Activated T-helper 2 cell treated with anti-CD3 and anti-CD28 coated beads, Interferon-gamma antibody, Interleukin-2, Interleukin-4, amounts not matched to agents 10 μg/mL and 5 μg/mL and 100 μg/mL, durations not matched to agents 14 hours and 24 hours and 36 hours (primary cell): ENCODE measurements at regions not wholly inside any gene's neighbourhood (a gene's known extent, or its start where the extent isn't known, plus 50 kb on each side); places are given as distances from the start of the nearest gene placed in this dataset.

ENCODE experiments used
- DNase-seq: peaks from one replicate; pipeline ENCODE4 v3.0.0; 2021; ENCODE audit warnings: low spot score
- H3K27ac Mint-ChIP-seq: one replicate; pipeline ENCODE4 v1.8.0; 2021; ENCODE audit warnings: mixed read lengths
- H3K27me3 Mint-ChIP-seq: one replicate; pipeline ENCODE4 v1.8.0; 2021; ENCODE audit warnings: low read depth, mixed read lengths
- H3K36me3 Mint-ChIP-seq: one replicate; pipeline ENCODE4 v1.8.0; 2021; ENCODE audit warnings: low read depth, mixed read lengths
- H3K4me1 Mint-ChIP-seq: one replicate; pipeline ENCODE4 v1.8.0; 2021; ENCODE audit warnings: low read depth, mixed read lengths
- H3K4me3 Mint-ChIP-seq: one replicate; pipeline ENCODE4 v1.8.0; 2021; ENCODE audit warnings: low read depth, mild to moderate bottlenecking, moderate library complexity, mixed read lengths
- H3K9me3 Mint-ChIP-seq: one replicate; pipeline ENCODE4 v1.8.0; 2021; ENCODE audit warnings: mixed read lengths
- intact Hi-C: fragments of 100-400 bp; cut with micrococcal nuclease; formaldehyde crosslinking; loops from one replicate; pipeline ENCODE4 v1.15.1; 2023

DNA sequence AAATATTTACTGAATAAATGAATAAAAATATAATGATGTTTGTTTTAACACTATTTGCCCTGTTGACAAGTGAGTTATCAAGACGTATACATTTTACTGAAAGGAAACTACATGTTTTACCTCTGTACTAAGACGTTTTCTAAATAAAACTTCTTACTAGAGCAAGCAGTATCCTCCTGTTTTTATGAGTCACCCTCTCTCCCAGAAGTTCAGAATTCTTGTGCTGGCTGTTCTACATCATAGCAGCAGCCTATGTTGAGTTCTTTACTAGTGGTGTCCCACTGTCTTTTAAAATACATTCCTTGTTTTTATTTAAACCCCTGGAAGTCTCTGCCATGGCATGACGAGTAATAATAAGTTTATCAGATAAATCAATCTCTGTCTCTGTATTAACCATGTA lies 297.4 kb downstream of the CALCRL start:
- Mint-ChIP-seq H3K9me3 (peaks cover 12% of the 10 kb centered on the region), H3K27ac (no peak overlapping the region), H3K27me3 (no peaks in the 10 kb centered on the region), H3K4me3 (no peak overlapping the region), H3K4me1 (no peaks in the 10 kb centered on the region), H3K36me3 (no peaks in the 10 kb centered on the region)
- intact Hi-C loops, result no loop called here
- no peak for DNase-seq

DNA sequence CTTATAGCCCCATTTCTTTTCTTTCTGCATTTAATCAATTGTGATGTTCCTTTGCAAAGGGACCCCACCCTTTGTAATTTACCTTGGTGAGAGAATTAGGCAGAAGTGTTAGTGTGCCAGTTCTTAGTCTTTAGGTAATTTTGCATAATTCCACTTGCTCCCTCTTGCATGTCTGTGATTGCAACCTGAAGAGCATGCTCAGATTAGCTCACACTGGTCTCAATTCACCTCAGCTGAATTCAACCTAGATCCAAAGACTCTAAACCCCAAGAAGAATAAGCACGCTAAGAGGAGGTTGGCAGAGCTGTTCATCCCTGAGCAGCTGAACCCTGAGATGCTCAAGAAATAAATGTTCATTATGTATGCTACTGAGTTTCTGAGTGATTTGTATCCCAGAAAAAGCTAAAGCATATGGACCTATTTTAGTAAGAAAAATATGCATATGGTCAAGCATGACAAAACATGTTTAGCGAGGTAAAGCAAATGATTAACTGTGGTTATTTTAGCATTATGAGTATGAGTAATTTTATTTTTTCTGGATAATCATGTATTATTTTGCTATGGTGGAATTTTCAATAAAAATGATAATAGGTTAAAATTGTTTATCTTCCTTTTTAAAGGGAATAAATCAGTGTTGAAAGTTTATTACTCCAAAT lies 299.2 kb upstream of the ZSWIM2 start:
- intact Hi-C loops, result no loop called here
- H3K27me3 Mint-ChIP-seq, result no peaks in the 10 kb centered on the region
- no peak overlapping the region for H3K27ac Mint-ChIP-seq
- no peaks in the 10 kb centered on the region for H3K4me1 Mint-ChIP-seq
- H3K4me3 Mint-ChIP-seq, result no peak overlapping the region
- no peaks in the 10 kb centered on the region for H3K36me3 Mint-ChIP-seq
- no peaks in the 10 kb centered on the region for H3K9me3 Mint-ChIP-seq
- DNase-seq, result no peak

DNA sequence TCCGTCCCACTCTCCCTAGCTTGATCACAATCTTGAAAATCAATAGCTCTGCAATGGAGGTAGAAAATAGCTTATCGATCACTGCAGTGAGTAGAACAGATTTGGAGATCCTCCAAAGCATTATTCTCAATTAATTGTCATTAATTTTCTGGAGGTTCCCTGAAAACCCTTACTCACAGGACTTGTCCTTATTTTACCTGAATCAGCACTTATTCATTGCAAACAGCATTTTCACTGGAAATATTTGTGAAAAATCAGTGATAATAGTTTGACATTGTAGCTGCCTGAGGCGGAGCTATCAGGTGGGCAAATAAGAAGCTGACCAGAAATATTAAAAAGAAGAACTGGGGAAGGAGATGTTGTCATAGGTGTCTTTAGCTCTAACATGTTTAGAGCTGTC lies 294.6 kb upstream of the ZSWIM2 start:
- DNase-seq, result no peak
- no peaks in the 10 kb centered on the region for H3K4me1 Mint-ChIP-seq
- no peak overlapping the region for H3K4me3 Mint-ChIP-seq
- H3K36me3 Mint-ChIP-seq, result no peaks in the 10 kb centered on the region
- intact Hi-C loops, result no loop called here
- H3K27ac Mint-ChIP-seq, result no peak overlapping the region
- no peaks in the 10 kb centered on the region for H3K27me3 Mint-ChIP-seq
- H3K9me3 Mint-ChIP-seq, result no peaks in the 10 kb centered on the region

DNA sequence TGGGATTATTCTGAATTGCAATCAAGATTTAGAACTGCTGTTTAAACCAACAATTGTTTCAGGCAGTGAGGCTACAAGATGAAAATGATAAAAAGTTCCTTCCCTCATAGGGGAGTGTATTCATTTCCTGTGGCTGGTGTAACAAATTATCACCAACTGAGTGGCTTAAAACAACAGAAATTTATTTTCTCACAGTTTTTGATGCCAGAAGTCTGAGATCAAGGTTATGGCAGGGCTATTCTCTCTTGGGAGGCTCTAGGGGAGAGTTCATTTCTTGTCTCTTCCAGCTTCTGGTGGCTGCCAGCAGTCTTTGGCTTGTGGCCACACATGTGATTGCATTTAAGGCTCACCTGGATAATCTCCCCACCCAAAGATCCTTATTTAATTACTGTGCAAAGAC lies 290.5 kb upstream of the ZSWIM2 start:
- H3K27ac Mint-ChIP-seq, result no peak overlapping the region
- no peak overlapping the region for H3K4me3 Mint-ChIP-seq
- no peak for DNase-seq
- no peaks in the 10 kb centered on the region for H3K27me3 Mint-ChIP-seq
- no peaks in the 10 kb centered on the region for H3K4me1 Mint-ChIP-seq
- H3K36me3 Mint-ChIP-seq, result no peaks in the 10 kb centered on the region
- intact Hi-C loops, result no loop called here
- no peaks in the 10 kb centered on the region for H3K9me3 Mint-ChIP-seq

DNA sequence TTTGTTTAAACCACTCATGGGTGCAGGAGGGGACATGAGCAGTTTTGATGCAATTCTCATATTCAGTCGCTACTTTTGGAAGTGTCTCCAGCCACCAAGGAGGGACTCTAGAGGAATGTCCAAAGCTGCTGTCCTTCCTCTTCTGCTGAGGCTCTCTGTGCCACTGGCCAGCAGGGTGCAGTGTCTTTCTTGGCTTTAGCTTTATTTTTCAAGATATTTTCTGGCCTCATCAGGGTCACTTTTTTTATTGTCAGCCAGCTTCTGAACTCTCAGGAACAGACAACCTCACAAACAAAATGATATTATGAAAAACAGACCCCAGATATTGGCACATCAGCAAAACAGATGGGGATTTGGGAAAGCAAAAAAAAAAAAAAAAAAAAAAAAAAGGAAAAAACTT lies 289.3 kb upstream of the ZSWIM2 start:
- Mint-ChIP-seq H3K4me1 (no peaks in the 10 kb centered on the region), H3K27ac (no peak overlapping the region), H3K4me3 (no peak overlapping the region), H3K27me3 (no peaks in the 10 kb centered on the region), H3K36me3 (no peaks in the 10 kb centered on the region), H3K9me3 (no peaks in the 10 kb centered on the region)
- DNase-seq, result no peak
- intact Hi-C loops, result no loop called here

DNA sequence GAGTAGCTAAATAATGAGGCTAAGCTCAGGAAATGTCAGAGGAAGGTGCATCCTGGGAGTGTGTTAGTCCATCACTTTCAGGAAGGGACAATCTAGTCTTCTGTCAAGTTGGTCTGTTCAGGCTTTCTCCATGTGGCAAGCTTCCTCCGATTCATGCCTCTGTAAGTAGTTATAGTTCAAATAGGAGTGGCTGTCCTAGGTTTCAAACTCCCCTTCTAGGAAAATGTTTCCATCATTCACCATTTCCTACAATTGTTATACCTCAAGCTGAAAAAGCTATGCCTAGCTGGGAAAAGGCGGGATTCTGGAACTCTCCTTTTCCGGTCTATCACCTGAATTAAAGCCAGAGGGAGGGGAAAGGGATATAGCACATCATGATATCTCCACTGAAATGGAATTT lies 287.7 kb upstream of the ZSWIM2 start:
- intact Hi-C loops, result no loop called here

DNA sequence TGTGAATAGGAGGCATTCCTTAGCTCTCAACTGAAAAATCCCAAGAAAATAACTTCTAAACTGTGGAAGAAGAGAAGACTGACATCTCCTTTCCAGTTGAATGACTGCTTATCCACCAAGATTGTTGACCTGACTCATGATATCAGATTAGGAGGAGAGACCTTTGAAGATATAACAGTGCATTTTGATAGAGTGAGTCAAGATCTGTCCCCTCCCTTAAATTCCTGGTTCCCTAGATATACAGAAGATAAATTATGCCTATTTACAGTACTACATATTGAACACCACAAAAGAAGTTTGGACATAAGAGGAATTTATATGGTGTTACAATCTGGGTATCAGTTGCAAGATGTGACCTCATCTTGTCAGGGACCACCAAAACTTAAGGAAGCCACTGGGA lies 285.3 kb upstream of the ZSWIM2 start:
- Mint-ChIP-seq H3K36me3 (no peaks in the 10 kb centered on the region), H3K4me3 (no peak overlapping the region), H3K27ac (no peak overlapping the region), H3K27me3 (no peaks in the 10 kb centered on the region), H3K9me3 (no peaks in the 10 kb centered on the region), H3K4me1 (no peaks in the 10 kb centered on the region)
- DNase-seq, result no peak
- intact Hi-C loops, result no loop called here

More for the DNA sequence above, 287.7 kb upstream of the ZSWIM2 start:
- Mint-ChIP-seq H3K9me3 (no peaks in the 10 kb centered on the region), H3K27me3 (no peaks in the 10 kb centered on the region), H3K36me3 (no peaks in the 10 kb centered on the region), H3K27ac (no peak overlapping the region), H3K4me3 (no peak overlapping the region), H3K4me1 (no peaks in the 10 kb centered on the region)
- DNase-seq, result no peak

DNA sequence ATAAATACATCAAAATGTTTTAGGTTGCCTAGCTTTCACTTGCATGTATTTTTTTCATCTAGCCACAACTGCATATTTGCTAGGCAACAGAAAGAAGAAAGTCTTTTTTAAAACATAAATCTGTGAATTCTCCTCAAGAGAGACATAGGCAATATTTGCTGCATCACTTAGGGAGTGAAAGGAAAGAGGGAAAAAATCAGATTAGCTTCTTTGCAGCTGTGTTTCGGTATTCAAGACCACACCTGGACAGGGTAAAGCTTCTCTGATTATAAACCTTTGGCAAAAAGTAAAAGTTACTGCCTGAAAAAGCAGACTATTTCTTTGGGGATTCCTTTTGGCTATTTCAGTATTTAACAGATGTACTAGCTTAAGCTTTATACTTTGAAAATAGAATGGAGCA lies 280.9 kb upstream of the ZSWIM2 start:
- H3K9me3 Mint-ChIP-seq, result no peaks in the 10 kb centered on the region

DNA sequence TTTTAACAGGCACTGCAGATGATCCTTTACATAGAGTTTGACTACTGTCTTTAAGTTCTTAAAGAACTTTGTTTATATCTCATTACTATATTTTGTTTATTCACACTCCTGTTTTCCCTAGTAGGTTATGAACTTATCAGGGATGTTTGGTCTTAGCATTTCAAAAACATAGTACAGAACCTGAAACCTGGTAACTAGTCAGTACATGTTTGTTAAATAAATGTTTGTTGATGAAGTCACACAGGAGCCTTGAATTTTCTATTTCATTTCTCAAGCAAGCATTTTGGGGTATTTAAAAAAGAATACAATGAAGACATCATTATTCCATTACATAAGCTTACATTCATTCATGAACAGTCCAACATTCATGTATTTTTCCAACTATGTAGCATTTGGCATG lies 280.3 kb upstream of the ZSWIM2 start:
- Mint-ChIP-seq H3K27me3 (no peaks in the 10 kb centered on the region), H3K36me3 (no peaks in the 10 kb centered on the region), H3K27ac (no peak overlapping the region), H3K9me3 (no peaks in the 10 kb centered on the region), H3K4me1 (no peaks in the 10 kb centered on the region), H3K4me3 (no peak overlapping the region)
- DNase-seq, result no peak
- intact Hi-C loops, result no loop called here

More for the DNA sequence above, 280.9 kb upstream of the ZSWIM2 start:
- intact Hi-C loops, result no loop called here
- Mint-ChIP-seq H3K4me3 (no peak overlapping the region), H3K27ac (no peak overlapping the region), H3K36me3 (no peaks in the 10 kb centered on the region), H3K27me3 (no peaks in the 10 kb centered on the region), H3K4me1 (no peaks in the 10 kb centered on the region)
- no peak for DNase-seq

DNA sequence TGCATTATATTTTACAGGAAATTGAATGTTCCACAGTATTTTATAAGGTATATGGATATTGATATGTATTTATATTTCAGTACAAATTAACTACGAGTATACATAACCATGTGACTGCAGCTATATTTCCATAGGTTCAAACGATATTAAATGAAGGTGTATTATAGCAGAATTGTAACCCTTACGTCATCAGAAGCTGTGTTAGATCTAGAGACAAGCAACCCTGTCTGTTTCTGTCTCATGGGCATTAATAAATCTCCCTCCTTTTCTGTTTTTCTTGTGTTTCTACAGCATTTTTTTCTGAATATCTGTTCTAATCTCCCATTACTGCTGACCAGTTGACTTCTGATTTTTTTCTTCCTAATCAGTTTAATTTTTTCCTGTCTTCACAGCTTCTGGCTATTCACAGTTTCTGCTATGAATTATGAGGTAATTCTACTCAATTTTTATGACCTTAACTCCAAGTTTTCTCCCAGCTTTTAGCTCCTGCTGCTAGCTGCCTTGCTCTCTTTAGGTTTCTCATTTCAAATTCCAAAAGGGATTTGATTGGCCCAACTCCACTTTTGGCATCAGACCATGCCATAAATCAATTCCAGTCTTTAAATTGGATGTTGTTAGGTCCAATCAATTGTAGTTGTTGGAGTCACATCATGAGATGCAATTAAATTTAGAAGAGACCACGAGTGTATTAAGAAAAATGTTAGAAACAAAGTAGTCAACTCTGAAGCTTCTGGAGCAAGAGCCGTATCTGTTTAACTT lies 277.5 kb upstream of the ZSWIM2 start:
- intact Hi-C loops, result no loop called here
- H3K27ac Mint-ChIP-seq, result no peak overlapping the region
- DNase-seq, result no peak
- no peak overlapping the region for H3K4me3 Mint-ChIP-seq
- H3K27me3 Mint-ChIP-seq, result no peaks in the 10 kb centered on the region
- no peaks in the 10 kb centered on the region for H3K4me1 Mint-ChIP-seq
- no peaks in the 10 kb centered on the region for H3K36me3 Mint-ChIP-seq
- no peaks in the 10 kb centered on the region for H3K9me3 Mint-ChIP-seq

DNA sequence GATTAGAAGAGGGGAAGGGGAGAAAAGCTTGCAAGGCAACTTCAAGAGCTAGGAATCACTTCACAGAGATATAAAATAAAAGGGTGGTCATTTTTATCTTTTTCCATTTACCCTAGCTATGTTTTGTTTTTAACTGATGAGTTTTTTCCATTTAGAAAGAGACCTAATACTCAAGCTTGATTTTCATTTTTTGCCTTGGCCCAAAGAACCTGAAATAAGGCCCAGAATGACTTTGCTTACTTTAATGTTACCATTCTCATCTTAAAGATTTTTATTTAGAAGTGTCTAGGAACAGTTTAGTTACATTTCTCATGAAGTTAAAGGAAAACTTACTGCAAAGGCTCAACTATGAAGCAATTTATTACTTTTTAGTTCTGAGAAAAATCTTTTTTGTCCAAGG lies 276.3 kb upstream of the ZSWIM2 start:
- Mint-ChIP-seq H3K9me3 (no peaks in the 10 kb centered on the region), H3K4me3 (no peak overlapping the region), H3K27me3 (no peaks in the 10 kb centered on the region), H3K36me3 (no peaks in the 10 kb centered on the region), H3K4me1 (no peaks in the 10 kb centered on the region), H3K27ac (no peak overlapping the region)
- intact Hi-C loops, result no loop called here
- no peak for DNase-seq

DNA sequence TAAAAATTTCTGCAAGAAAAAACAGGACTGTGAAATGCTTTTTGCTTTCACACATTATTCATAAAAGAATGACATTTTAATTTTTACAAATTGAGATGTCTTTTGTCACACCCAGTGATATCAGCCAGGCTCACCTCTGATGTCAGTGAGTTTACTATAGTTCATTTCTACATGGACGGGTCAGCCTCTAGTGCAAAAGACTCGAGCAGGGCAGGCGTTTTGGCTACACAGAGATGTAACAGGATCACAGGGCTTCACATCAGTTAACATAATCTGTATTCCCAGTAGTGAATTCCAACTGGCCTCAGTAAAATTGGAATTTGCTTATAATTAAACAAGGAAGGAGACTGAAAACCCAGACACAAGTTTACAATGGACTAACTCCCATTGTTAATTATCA lies 275.6 kb upstream of the ZSWIM2 start:
- H3K36me3 Mint-ChIP-seq, result no peaks in the 10 kb centered on the region
- DNase-seq, result no peak
- H3K27me3 Mint-ChIP-seq, result no peaks in the 10 kb centered on the region
- H3K4me1 Mint-ChIP-seq, result no peaks in the 10 kb centered on the region
- intact Hi-C loops, result no loop called here
- no peaks in the 10 kb centered on the region for H3K9me3 Mint-ChIP-seq
- no peak overlapping the region for H3K4me3 Mint-ChIP-seq
- no peak overlapping the region for H3K27ac Mint-ChIP-seq

DNA sequence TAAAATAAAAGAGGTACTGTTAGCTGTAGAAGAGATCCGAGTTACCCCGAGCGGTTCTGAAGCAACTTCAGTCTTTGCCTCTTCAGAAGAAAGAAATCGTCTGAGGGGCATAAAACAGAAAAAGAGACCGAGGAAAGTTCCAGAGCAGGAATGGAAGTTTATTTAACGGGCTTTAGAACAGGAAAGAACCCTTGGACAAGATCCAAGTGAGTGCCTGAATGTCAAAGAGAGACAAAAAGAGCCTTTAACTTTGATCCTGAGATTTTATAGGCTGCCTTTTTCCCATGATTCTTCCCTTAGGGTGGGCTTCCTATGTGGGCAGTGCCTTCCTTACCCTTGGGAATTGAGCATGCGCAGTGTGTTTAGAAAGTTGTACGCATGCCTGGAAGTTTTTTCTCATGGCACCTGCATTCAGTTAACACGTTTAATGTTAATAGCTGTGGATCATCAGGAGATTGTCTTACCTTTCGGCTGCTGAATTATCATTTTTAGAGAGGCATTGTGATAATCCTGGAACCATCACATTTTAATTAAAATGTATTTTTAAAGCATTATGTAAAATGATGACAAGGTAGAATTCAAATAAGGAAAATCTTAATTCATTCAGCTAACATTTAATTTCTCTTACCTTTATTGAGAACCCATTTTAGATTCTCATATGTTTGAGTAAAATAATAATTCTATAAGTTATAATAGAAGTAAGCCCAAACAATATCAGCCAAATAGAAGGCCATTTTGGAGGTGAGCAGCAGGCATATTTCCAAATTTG lies 269.5 kb upstream of the ZSWIM2 start:
- Mint-ChIP-seq H3K9me3 (no peaks in the 10 kb centered on the region), H3K27ac (no peak overlapping the region), H3K36me3 (no peaks in the 10 kb centered on the region), H3K27me3 (no peaks in the 10 kb centered on the region), H3K4me3 (no peak overlapping the region), H3K4me1 (no peaks in the 10 kb centered on the region)
- intact Hi-C loops, result no loop called here
- DNase-seq, result no peak
